CD4-positive, alpha-beta T cell (primary cell): ENCODE measurements at regions not wholly inside any gene's neighbourhood (a gene's known extent, or its start where the extent isn't known, plus 50 kb on each side); places are given as distances from the start of the nearest gene placed in this dataset.

Experiments used
- ATAC-seq: fragments of 200-7000 bp; cut with Tn5 transposase; one replicate; pipeline ENCODE4 v1.10.0; 2022; ENCODE audit warnings: mild to moderate bottlenecking; ENCODE audit not compliant: poor library complexity
- CTCF ChIA-PET: fragments of 350-600 bp; sonication (Branson Sonifier 250); formaldehyde crosslinking; loops from one replicate; lab custom pipeline; 2021; ENCODE audit warnings: antibody characterized with exemption, inconsistent platforms; lab: Charles Lee
- POLR2A ChIA-PET: fragments of 350-600 bp; sonication (Branson Sonifier 250); formaldehyde crosslinking; loops from one replicate; lab custom pipeline; 2021; ENCODE audit warnings: antibody characterized with exemption, inconsistent platforms; lab: Charles Lee
- DNase-seq, 14 experiments: peaks; one replicate each; pipeline ENCODE4 v3.0.0-alpha.2; 2013 to 2020; ENCODE audit warnings: mixed read lengths in 2 of 14
- H3K27ac ChIP-seq, 2 donors: one replicate each; pipeline versions ENCODE4 v1.5.1 to v1.7.0; 2013; ENCODE audit warnings: low read length in 2 of 2, low read depth in 1 of 2, mild to moderate bottlenecking in 1 of 2
- H3K27me3 ChIP-seq, 2 experiments: 1 replicate in 1 of 2; 2 replicates in 1 of 2; pipeline versions ENCODE4 v1.6.1 to v1.7.0; 2013; ENCODE audit warnings: low read length in 2 of 2, control low read depth in 1 of 2, mild to moderate bottlenecking in 1 of 2, moderate library complexity in 1 of 2; ENCODE audit not compliant: insufficient read depth in 2 of 2, control insufficient read depth in 1 of 2
- H3K36me3 ChIP-seq: one replicate; pipeline ENCODE4 v1.6.1; 2013; ENCODE audit warnings: low read length, control low read depth; ENCODE audit not compliant: insufficient read depth
- H3K4me1 ChIP-seq: one replicate; pipeline ENCODE4 v1.6.1; 2013; ENCODE audit warnings: low read length, control low read depth; ENCODE audit not compliant: insufficient read depth
- H3K4me3 ChIP-seq: one replicate; pipeline ENCODE4 v1.5.1; 2013; ENCODE audit warnings: mild to moderate bottlenecking, low read length, moderate library complexity
- H3K9me3 ChIP-seq, 2 experiments: 1 replicate in 1 of 2; 2 replicates in 1 of 2; pipeline versions ENCODE4 v1.6.1 to v1.7.0; 2013; ENCODE audit warnings: low read length in 2 of 2, mild to moderate bottlenecking in 2 of 2, control low read depth in 1 of 2, moderate library complexity in 1 of 2; ENCODE audit not compliant: control insufficient read depth in 1 of 2, insufficient read depth in 1 of 2
- H3K27ac Mint-ChIP-seq: one replicate; pipeline ENCODE4 v1.8.0; 2020; ENCODE audit warnings: mixed read lengths
- H3K27me3 Mint-ChIP-seq: one replicate; pipeline ENCODE4 v1.8.0; 2021; ENCODE audit warnings: mixed read lengths
- H3K36me3 Mint-ChIP-seq: one replicate; pipeline ENCODE4 v1.8.0; 2021; ENCODE audit warnings: low read depth, mixed read lengths
- H3K4me1 Mint-ChIP-seq: one replicate; pipeline ENCODE4 v1.8.0; 2021; ENCODE audit warnings: low read depth, mixed read lengths
- H3K4me3 Mint-ChIP-seq: one replicate; pipeline ENCODE4 v1.8.0; 2020; ENCODE audit warnings: mild to moderate bottlenecking, mixed read lengths
- H3K9me3 Mint-ChIP-seq: one replicate; pipeline ENCODE4 v1.8.0; 2020; ENCODE audit warnings: mixed read lengths
- CTCF ChIP-seq: fragments of 200-600 bp; IDR thresholded peaks from one replicate; pipeline ENCODE4 v1.8.0; 2022; ENCODE audit warnings: antibody characterized with exemption, mild to moderate bottlenecking
- intact Hi-C, 2 experiments: fragments of 100-400 bp; cut with DNase I in 1 of 2; cut with micrococcal nuclease in 1 of 2; formaldehyde crosslinking; loops; one replicate each; pipeline versions ENCODE4 v1.15.1 to v1.9.0; 2023 to 2025; cut with DNase I, micrococcal nuclease

DNA sequence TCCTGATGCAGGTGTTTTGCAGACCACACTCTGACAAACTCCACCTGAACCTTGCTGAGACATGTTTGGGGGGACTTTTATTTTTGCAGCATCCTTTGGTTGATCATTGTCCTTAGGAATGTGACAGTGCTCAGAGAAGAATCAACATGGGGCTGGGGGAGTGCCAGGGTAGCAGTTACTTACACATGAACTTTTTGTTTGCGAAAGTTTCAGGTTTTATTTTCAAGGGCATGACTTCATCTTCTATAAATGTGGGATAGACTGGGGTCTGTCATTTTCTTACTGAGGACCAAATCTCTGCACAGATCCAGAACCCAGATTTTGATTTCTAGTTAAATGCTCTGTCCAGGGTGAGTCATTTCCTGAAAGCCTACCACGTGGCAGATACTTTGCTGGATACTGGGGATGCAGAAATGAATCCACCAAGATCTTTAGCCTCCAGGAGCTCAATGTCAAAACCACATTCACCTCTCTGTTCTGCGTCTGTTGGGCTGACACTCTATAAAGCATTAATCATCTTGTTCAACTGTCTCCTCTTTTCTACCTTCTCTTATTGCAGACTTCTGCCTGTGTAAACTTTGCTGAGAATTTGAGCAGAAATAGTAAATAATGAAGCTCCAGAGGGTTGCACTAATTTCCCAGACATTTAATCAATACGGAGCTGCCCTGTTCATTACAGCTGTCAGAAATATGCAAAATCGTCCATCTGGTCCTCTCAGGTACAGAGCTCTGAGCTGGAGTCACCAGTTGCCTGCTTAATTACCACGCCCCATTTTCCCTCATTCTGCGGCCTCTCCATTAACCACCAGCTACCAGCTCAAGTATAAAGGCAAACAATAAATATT lies 387.9 kb downstream of the MIAT start:
- Mint-ChIP-seq H3K9me3 (no peaks in the 10 kb centered on the region), H3K27ac (no peak overlapping the region), H3K4me1 (no peaks in the 10 kb centered on the region), H3K27me3 (peaks cover 19% of the 10 kb centered on the region), H3K4me3 (no peak overlapping the region), H3K36me3 (no peaks in the 10 kb centered on the region)
- intact Hi-C loops, result no loop called here
- H3K36me3 ChIP-seq, result no peaks in the 10 kb centered on the region
- no peak for DNase-seq
- TF ChIP-seq CTCF, result no peak
- ChIA-PET POLR2A (no interaction called here), CTCF (no interaction called here)
- ATAC-seq, result no peak
- peaks cover 0 to 9% of the 10 kb centered on the region in 2 experiments for H3K27me3 ChIP-seq
- H3K9me3 ChIP-seq, result peaks cover 0 to 3% of the 10 kb centered on the region in 2 experiments
- H3K4me3 ChIP-seq, result no peak overlapping the region
- no peaks in the 10 kb centered on the region for H3K4me1 ChIP-seq
- H3K27ac ChIP-seq, result no peak overlapping the region

DNA sequence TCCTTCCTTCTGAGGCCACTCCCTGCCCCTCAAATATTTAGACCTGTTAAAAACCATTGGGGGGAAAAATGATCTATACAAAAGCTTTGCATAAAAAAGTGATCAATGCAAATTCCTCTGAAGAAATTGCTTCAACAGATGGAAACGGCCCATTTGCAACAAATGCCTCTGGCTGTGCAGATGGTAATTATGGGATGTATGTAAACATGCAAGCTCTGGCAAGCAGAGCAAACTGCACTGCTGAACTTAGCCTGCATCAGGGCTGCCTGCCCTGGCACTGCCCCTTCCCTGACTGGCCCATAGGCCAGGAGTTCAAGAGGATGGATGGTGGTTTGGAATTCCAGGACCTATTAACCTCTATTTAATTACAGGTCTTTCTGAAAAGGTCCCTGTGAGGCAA lies 388.7 kb downstream of the MIAT start:
- DNase-seq, result no peak
- Mint-ChIP-seq H3K9me3 (no peaks in the 10 kb centered on the region), H3K27ac (no peak overlapping the region), H3K4me3 (no peak overlapping the region), H3K36me3 (no peaks in the 10 kb centered on the region), H3K27me3 (peaks cover 16% of the 10 kb centered on the region), H3K4me1 (no peaks in the 10 kb centered on the region)
- TF ChIP-seq CTCF, result no peak
- no peak for ATAC-seq
- intact Hi-C loops, result no loop called here
- Histone ChIP-seq H3K9me3 (peaks cover 0 to 3% of the 10 kb centered on the region in 2 experiments), H3K36me3 (no peaks in the 10 kb centered on the region), H3K4me3 (no peak overlapping the region), H3K4me1 (no peaks in the 10 kb centered on the region), H3K27me3 (peaks cover 0 to 9% of the 10 kb centered on the region in 2 experiments), H3K27ac (no peak overlapping the region)
- ChIA-PET POLR2A (no interaction called here), CTCF (no interaction called here)

DNA sequence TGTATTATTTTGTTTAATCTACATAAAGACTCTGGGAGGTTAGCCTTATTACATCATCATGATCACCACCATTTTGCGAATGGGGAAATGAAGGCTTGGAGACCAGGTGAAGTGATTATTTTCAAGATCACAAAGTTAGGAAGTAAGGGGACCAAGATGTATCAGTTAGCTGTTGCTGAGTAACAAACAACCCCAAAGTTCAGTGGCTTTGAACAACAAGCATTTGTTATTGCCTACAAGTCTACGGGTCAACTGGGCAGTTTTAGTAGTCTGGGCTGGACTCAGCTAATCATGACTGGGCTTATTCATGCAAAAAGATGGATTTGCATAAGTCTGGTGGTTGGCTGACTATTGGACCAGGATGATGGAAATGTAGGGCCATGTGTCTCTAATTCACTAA lies 389.2 kb downstream of the MIAT start:
- Mint-ChIP-seq H3K9me3 (no peaks in the 10 kb centered on the region), H3K4me3 (no peak overlapping the region), H3K27ac (no peak overlapping the region), H3K36me3 (no peaks in the 10 kb centered on the region), H3K4me1 (no peaks in the 10 kb centered on the region), H3K27me3 (peaks cover 13% of the 10 kb centered on the region)
- Histone ChIP-seq H3K9me3 (peaks cover 0 to 3% of the 10 kb centered on the region in 2 experiments), H3K4me1 (no peaks in the 10 kb centered on the region), H3K27me3 (peaks cover 0 to 9% of the 10 kb centered on the region in 2 experiments), H3K36me3 (no peaks in the 10 kb centered on the region), H3K4me3 (no peak overlapping the region), H3K27ac (no peak overlapping the region)
- TF ChIP-seq CTCF, result no peak
- CTCF ChIA-PET, result no interaction called here
- POLR2A ChIA-PET, result no interaction called here
- intact Hi-C loops, result no loop called here
- ATAC-seq (no peak), DNase-seq (no peak)
